Activated CD8-positive, alpha-beta memory T cell treated with anti-CD3 and anti-CD28 coated beads, Interleukin-2, amount 10 ng/mL, durations not matched to agents 7 days and 5 days (primary cell): ENCODE measurements at regions not wholly inside any gene's neighbourhood (a gene's known extent, or its start where the extent isn't known, plus 50 kb on each side); places are given as distances from the start of the nearest gene placed in this dataset.

Experiments
- ATAC-seq: fragments of 150-1000 bp; cut with Tn5 transposase; one replicate; pipeline ENCODE4 v1.10.0; 2021; ENCODE audit warnings: moderate library complexity
- CTCF ChIA-PET: fragments of 350-600 bp; sonication (Branson Sonifier 250); formaldehyde crosslinking; loops from one replicate; lab custom pipeline; 2021; ENCODE audit warnings: antibody characterized with exemption; lab: Charles Lee
- DNase-seq: peaks from one replicate; pipeline ENCODE4 v3.0.0-alpha.2; 2020
- H3K27ac Mint-ChIP-seq: one replicate; pipeline ENCODE4 v1.8.0; 2021; ENCODE audit warnings: mild to moderate bottlenecking, mixed read lengths
- H3K27me3 Mint-ChIP-seq: one replicate; pipeline ENCODE4 v1.8.0; 2021; ENCODE audit warnings: mixed read lengths
- H3K36me3 Mint-ChIP-seq: one replicate; pipeline ENCODE4 v1.8.0; 2021; ENCODE audit warnings: mild to moderate bottlenecking, mixed read lengths
- H3K4me1 Mint-ChIP-seq: one replicate; pipeline ENCODE4 v1.8.0; 2021; ENCODE audit warnings: mixed read lengths
- H3K4me3 Mint-ChIP-seq: one replicate; pipeline ENCODE4 v1.8.0; 2021; ENCODE audit warnings: mild to moderate bottlenecking, moderate library complexity, mixed read lengths
- H3K9me3 Mint-ChIP-seq: one replicate; pipeline ENCODE4 v1.8.0; 2022; ENCODE audit warnings: low read depth, mixed read lengths

DNA sequence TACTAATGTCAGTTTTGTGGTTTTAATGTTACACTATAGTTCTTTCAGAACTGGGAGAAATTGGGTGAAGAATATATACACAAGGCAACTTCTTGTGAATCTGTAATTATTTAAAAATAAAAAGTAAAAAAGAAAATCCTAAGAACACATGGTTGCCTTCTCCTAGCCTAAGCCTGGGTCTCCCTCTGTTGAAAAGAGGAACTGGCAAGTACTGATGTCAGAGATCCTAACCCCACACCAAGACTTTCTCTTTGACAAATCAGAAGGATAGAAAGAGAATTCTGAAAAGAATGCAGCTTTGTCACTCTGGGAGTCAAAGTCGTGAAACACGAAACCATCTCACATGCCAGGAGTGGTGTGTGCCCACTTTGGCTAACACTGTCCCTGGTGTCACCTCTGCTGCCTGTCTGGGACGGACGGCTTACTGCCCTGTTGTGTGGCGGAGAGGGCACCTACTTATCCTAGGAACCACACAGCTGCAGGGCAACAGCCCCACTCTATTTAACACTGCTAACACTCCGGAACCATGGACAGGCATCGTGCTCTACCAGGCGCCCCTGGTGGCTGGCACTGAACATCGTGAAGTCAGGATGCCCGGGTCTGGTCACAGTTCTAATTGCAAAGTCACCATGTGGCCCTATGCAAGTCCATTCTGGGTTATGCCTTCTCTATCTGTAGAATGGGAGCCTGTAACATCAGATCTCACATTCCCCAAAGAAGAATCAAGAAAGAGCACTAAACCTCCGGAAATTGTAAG is 108.7 kb upstream of the CD82 start:
- Mint-ChIP-seq H3K36me3 (no peaks in the 10 kb centered on the region), H3K4me1 (no peaks in the 10 kb centered on the region), H3K9me3 (no peaks in the 10 kb centered on the region), H3K4me3 (no peak overlapping the region), H3K27ac (no peak overlapping the region), H3K27me3 (peaks cover 5% of the 10 kb centered on the region)
- CTCF ChIA-PET = no interaction called here
- no peak for ATAC-seq
- no peak for DNase-seq

GRCh38 chr11:44457862-44458261 is 107.6 kb upstream of the CD82 start:
- H3K4me3 Mint-ChIP-seq = no peak overlapping the region
- H3K9me3 Mint-ChIP-seq = no peaks in the 10 kb centered on the region
- no peaks in the 10 kb centered on the region for H3K4me1 Mint-ChIP-seq
- DNase-seq (no peak), ATAC-seq (no peak)
- CTCF ChIA-PET = no interaction called here
- no peaks in the 10 kb centered on the region for H3K36me3 Mint-ChIP-seq
- H3K27ac Mint-ChIP-seq = no peak overlapping the region
- peaks cover 5% of the 10 kb centered on the region for H3K27me3 Mint-ChIP-seq

DNA sequence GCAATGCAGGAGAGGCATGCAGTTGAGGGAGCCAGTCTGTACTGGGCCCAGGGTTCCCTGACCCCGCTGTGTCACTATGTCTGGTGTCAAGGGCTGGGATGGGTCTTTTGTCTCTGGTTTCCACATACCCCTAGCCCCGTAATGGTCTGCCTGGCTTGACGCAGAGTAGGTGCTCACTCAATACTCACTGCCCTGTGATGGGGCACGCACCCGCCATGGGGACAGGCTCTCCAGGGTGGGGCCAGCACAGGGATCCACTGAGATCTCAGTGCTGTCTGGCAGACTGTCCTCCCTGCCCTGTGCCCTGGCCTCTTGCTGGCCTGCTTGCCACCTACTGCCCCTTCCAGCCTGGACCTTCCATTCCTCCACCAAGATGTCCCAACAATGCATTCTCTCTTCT is 101.7 kb upstream of the CD82 start:
- Mint-ChIP-seq H3K36me3 (no peaks in the 10 kb centered on the region), H3K9me3 (no peaks in the 10 kb centered on the region), H3K27me3 (peaks cover 3% of the 10 kb centered on the region), H3K27ac (no peak overlapping the region), H3K4me3 (no peak overlapping the region), H3K4me1 (no peaks in the 10 kb centered on the region)
- ATAC-seq = no peak
- no peak for DNase-seq
- CTCF ChIA-PET = no interaction called here

GRCh38 chr11:44464741-44465140 is 100.7 kb upstream of the CD82 start:
- H3K9me3 Mint-ChIP-seq = no peaks in the 10 kb centered on the region
- H3K36me3 Mint-ChIP-seq = no peaks in the 10 kb centered on the region
- no peak for ATAC-seq
- DNase-seq = no peak
- no peak overlapping the region for H3K27ac Mint-ChIP-seq
- peaks cover 4% of the 10 kb centered on the region for H3K27me3 Mint-ChIP-seq
- CTCF ChIA-PET = no interaction called here
- no peak overlapping the region for H3K4me3 Mint-ChIP-seq
- H3K4me1 Mint-ChIP-seq = no peaks in the 10 kb centered on the region

DNA sequence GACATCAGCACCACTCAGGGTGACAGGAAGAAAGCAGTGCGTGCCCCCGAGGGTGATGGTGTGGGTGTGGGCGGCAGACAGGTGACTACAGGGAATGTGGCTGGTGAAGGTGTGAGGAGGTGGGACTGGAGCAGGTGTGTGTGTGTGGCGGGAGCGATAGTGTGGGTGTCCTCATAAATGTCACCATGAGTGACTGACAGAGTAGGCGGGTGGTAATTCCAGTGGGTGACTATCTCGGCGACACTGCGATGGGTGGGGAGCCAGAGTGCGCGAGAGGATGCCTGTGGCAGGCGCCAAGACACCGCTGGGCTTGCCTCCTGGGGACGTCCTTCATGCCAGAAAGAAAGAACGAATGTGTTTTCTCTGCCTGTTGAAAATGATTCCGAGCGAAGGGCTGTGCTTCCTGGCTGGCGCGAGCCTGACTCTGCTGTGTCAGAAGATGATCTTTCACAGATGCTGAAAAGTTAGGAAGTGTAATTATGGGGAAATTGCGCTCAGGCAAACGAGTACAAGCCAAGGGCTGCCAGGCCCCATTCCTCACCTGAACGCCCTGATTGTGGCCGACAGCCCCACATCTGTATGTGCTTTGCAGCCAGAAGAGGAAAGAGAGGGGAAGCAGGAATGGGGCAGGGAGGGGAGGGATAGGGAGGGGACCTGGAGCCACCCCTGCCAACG is 98.8 kb upstream of the CD82 start:
- no peak overlapping the region for H3K27ac Mint-ChIP-seq
- DNase-seq (no peak), ATAC-seq (no peak)
- H3K36me3 Mint-ChIP-seq = no peaks in the 10 kb centered on the region
- no peaks in the 10 kb centered on the region for H3K9me3 Mint-ChIP-seq
- H3K4me1 Mint-ChIP-seq = no peaks in the 10 kb centered on the region
- CTCF ChIA-PET = no interaction called here
- H3K4me3 Mint-ChIP-seq = no peak overlapping the region
- peaks cover 12% of the 10 kb centered on the region for H3K27me3 Mint-ChIP-seq

DNA sequence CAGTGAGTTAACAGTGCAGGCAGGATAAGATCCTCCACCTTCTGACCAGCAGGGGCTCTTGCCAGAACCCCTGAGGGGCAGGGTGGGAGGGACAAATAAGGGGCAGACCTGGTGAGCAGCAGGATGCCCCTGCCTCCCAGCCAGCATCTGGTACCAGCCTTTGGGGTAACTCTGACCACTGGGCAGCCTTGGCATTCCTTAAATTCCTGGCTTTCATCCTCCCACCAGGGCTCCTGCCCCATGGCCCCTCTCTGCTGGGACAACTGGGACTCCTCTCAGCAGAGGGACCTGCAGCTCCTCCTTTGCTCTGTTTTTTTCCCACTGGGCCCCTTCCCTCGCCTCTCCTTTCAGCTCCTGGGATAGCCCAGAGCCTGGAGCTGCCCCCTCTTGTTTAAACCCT is 98.0 kb upstream of the CD82 start:
- no peaks in the 10 kb centered on the region for H3K9me3 Mint-ChIP-seq
- ATAC-seq (no peak), DNase-seq (no peak)
- CTCF ChIA-PET = no interaction called here
- no peak overlapping the region for H3K4me3 Mint-ChIP-seq
- H3K27ac Mint-ChIP-seq = no peak overlapping the region
- H3K27me3 Mint-ChIP-seq = peaks cover 12% of the 10 kb centered on the region
- H3K36me3 Mint-ChIP-seq = no peaks in the 10 kb centered on the region
- no peaks in the 10 kb centered on the region for H3K4me1 Mint-ChIP-seq

DNA sequence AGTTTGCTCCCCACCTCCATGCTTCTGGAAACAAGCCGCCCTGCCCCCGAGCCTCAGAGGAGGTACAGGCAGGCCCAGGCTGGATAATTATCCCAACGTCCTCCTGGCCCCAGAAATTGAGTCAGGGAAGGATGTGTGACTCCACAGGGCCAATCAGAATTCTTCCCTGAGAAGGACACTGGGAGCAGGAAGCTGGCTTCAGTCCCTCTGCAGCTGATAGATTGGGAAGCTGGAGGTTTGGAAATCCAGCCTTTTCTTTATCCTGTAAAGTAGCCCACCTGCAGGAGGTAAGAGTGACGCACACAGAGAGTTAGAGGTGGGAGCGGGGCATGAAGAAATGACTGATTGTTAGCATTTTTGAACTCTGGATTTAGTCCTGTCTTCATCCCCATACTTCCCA is 97.5 kb upstream of the CD82 start:
- no peak for ATAC-seq
- CTCF ChIA-PET = no interaction called here
- no peaks in the 10 kb centered on the region for H3K9me3 Mint-ChIP-seq
- no peak overlapping the region for H3K4me3 Mint-ChIP-seq
- H3K27me3 Mint-ChIP-seq = peaks cover 12% of the 10 kb centered on the region
- DNase-seq = no peak
- H3K36me3 Mint-ChIP-seq = no peaks in the 10 kb centered on the region
- no peak overlapping the region for H3K27ac Mint-ChIP-seq
- no peaks in the 10 kb centered on the region for H3K4me1 Mint-ChIP-seq

- CTCF ChIA-PET = no interaction called here
- DNase-seq (no peak), ATAC-seq (no peak)
- Mint-ChIP-seq H3K4me3 (no peak overlapping the region), H3K9me3 (no peaks in the 10 kb centered on the region), H3K27ac (no peak overlapping the region), H3K4me1 (no peaks in the 10 kb centered on the region), H3K36me3 (no peaks in the 10 kb centered on the region), H3K27me3 (peaks cover 12% of the 10 kb centered on the region)
Measured at GRCh38 chr11:44468345-44468988, 97.0 kb upstream of the CD82 start.

DNA sequence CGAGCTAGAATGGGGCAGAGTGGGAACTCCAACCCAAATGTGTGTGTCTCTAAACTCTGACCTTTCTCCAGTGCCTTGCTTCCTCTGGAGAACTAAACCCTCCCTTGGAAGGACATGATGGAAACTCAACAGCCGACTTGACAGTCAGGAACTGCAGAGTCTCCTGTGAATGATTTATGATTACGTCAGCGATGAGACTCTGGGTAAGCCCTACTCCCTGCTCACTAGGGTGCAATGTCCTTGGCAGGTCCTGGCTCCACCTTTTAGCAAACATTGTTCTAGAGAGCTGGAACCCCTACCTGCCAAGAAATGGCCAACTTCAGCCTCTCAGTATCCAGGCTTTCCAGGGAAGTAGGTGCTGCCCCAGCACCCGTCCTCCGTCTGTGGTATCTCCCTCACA is 96.1 kb upstream of the CD82 start:
- DNase-seq (no peak), ATAC-seq (no peak)
- peaks cover 12% of the 10 kb centered on the region for H3K27me3 Mint-ChIP-seq
- no peak overlapping the region for H3K27ac Mint-ChIP-seq
- H3K4me1 Mint-ChIP-seq = no peaks in the 10 kb centered on the region
- CTCF ChIA-PET = no interaction called here
- H3K36me3 Mint-ChIP-seq = no peaks in the 10 kb centered on the region
- no peak overlapping the region for H3K4me3 Mint-ChIP-seq
- no peaks in the 10 kb centered on the region for H3K9me3 Mint-ChIP-seq

GRCh38 chr11:44470854-44471253 is 94.6 kb upstream of the CD82 start:
- ATAC-seq = no peak
- Mint-ChIP-seq H3K4me1 (no peaks in the 10 kb centered on the region), H3K9me3 (no peaks in the 10 kb centered on the region), H3K27me3 (peaks cover 21% of the 10 kb centered on the region), H3K27ac (no peak overlapping the region), H3K4me3 (no peak overlapping the region), H3K36me3 (no peaks in the 10 kb centered on the region)
- CTCF ChIA-PET = interaction anchor here (1.3 kb wide), 1 partner anchor 17 kb away, joined by 3 read pairs; no protein-coding TSS in a partner anchor
- DNase-seq = no peak

DNA sequence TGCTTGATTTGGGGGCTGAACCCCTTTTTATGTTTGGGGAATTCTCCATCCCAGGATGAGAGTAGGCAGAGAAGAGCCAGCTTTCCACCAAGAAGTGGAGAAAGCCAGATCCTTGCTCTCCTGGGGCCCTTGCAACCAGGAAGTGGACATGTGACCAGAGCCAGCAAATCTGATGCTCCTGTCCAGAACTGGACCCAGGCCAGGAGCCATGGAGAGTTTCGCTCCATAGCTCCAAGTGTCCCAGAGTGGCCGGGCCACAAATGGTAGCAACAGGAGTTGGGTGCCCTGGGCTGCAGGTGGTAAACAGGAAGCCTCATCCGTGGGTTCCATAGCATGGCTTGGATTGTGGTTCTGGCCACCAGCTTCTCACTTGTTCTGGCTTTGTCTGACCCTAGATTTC is 93.9 kb upstream of the CD82 start:
- Mint-ChIP-seq H3K27me3 (peaks cover 29% of the 10 kb centered on the region), H3K4me1 (no peaks in the 10 kb centered on the region), H3K36me3 (no peaks in the 10 kb centered on the region), H3K4me3 (no peak overlapping the region), H3K9me3 (no peaks in the 10 kb centered on the region), H3K27ac (no peak overlapping the region)
- DNase-seq (no peak), ATAC-seq (no peak)
- CTCF ChIA-PET = interaction anchor here (1.3 kb wide), 1 partner anchor 16 kb away, joined by 3 read pairs; no protein-coding TSS in a partner anchor

- no peak for DNase-seq
- ATAC-seq = no peak
- Mint-ChIP-seq H3K4me3 (no peak overlapping the region), H3K9me3 (no peaks in the 10 kb centered on the region), H3K36me3 (no peaks in the 10 kb centered on the region), H3K27ac (no peak overlapping the region), H3K27me3 (peaks cover 36% of the 10 kb centered on the region), H3K4me1 (no peaks in the 10 kb centered on the region)
- CTCF ChIA-PET = no interaction called here
Measured at GRCh38 chr11:44472916-44473315, 92.5 kb upstream of the CD82 start.

GRCh38 chr11:44474702-44475101 is 90.8 kb upstream of the CD82 start:
- Mint-ChIP-seq H3K27me3 (peaks cover 36% of the 10 kb centered on the region), H3K27ac (no peak overlapping the region), H3K4me3 (no peak overlapping the region), H3K9me3 (no peaks in the 10 kb centered on the region), H3K36me3 (no peaks in the 10 kb centered on the region), H3K4me1 (no peaks in the 10 kb centered on the region)
- no peak for ATAC-seq
- CTCF ChIA-PET = no interaction called here
- no peak for DNase-seq
